ENCODE measurements at regions not wholly inside any gene's neighbourhood (a gene's known extent, or its start where the extent isn't known, plus 50 kb on each side); places are given as distances from the start of the nearest gene placed in this dataset.

DNA sequence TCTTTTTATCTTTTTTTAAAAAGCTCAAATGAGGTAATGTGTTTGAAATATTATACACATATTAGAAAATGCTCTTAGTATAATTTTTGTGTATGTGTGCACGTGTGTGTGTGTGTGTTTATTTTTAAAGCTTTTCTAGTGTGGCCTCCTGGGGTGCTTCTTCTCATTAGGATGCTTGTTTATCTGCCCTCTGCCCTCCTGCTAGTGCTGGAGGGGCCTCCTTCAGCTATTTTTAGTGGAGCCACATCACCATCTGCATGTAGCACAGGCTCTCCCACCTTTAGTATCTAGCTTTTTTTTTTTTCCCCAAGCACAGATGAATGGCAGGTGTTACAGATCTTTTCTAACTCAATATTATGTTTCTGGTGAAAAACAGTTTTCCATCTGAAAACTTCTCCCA is 155.7 kb upstream of the TMEM229A start (continued):
- no peak for TF ChIP-seq SIN3A (conservative IDR thresholded peaks at IDR 0.05 in 1 of 2, IDR thresholded peaks at IDR 0.05 in 1 of 2; ENCODE audit: low read depth in 1 of 2, low read length in 2 of 2)
- TF ChIP-seq, protein P1, sequence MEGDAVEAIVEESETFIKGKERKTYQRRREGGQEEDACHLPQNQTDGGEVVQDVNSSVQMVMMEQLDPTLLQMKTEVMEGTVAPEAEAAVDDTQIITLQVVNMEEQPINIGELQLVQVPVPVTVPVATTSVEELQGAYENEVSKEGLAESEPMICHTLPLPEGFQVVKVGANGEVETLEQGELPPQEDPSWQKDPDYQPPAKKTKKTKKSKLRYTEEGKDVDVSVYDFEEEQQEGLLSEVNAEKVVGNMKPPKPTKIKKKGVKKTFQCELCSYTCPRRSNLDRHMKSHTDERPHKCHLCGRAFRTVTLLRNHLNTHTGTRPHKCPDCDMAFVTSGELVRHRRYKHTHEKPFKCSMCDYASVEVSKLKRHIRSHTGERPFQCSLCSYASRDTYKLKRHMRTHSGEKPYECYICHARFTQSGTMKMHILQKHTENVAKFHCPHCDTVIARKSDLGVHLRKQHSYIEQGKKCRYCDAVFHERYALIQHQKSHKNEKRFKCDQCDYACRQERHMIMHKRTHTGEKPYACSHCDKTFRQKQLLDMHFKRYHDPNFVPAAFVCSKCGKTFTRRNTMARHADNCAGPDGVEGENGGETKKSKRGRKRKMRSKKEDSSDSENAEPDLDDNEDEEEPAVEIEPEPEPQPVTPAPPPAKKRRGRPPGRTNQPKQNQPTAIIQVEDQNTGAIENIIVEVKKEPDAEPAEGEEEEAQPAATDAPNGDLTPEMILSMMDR (IDR thresholded peaks at IDR 0.05; ENCODE audit: control extremely low read depth in 1 of 3, insufficient read depth in 1 of 3, low read depth in 1 of 3, low read length in 3 of 3), result no peak
- no peak for TF ChIP-seq RNF2 (IDR thresholded peaks at IDR 0.05; ENCODE audit: borderline replicate concordance, low read depth, low read length, missing control alignments, poor library complexity, severe bottlenecking)
- TF ChIP-seq SRF (IDR thresholded peaks at IDR 0.05; ENCODE audit: low read depth, low read length), result no peak
- TF ChIP-seq USF2 (IDR thresholded peaks at IDR 0.05; ENCODE audit: low read length), result no peak
